CD4-positive, alpha-beta T cell (primary cell): ENCODE measurements at regions not wholly inside any gene's neighbourhood (a gene's known extent, or its start where the extent isn't known, plus 50 kb on each side); places are given as distances from the start of the nearest gene placed in this dataset.

ENCODE experiments used
- ATAC-seq: fragments of 200-7000 bp; cut with Tn5 transposase; one replicate; pipeline ENCODE4 v1.10.0; 2022; ENCODE audit warnings: mild to moderate bottlenecking; ENCODE audit not compliant: poor library complexity
- CTCF ChIA-PET: fragments of 350-600 bp; sonication (Branson Sonifier 250); formaldehyde crosslinking; loops from one replicate; lab custom pipeline; 2021; ENCODE audit warnings: antibody characterized with exemption, inconsistent platforms; lab: Charles Lee
- POLR2A ChIA-PET: fragments of 350-600 bp; sonication (Branson Sonifier 250); formaldehyde crosslinking; loops from one replicate; lab custom pipeline; 2021; ENCODE audit warnings: antibody characterized with exemption, inconsistent platforms; lab: Charles Lee
- DNase-seq, 14 experiments: peaks; one replicate each; pipeline ENCODE4 v3.0.0-alpha.2; 2013 to 2020; ENCODE audit warnings: mixed read lengths in 2 of 14
- H3K27ac ChIP-seq, 2 donors: one replicate each; pipeline versions ENCODE4 v1.5.1 to v1.7.0; 2013; ENCODE audit warnings: low read length in 2 of 2, low read depth in 1 of 2, mild to moderate bottlenecking in 1 of 2
- H3K27me3 ChIP-seq, 2 experiments: 1 replicate in 1 of 2; 2 replicates in 1 of 2; pipeline versions ENCODE4 v1.6.1 to v1.7.0; 2013; ENCODE audit warnings: low read length in 2 of 2, control low read depth in 1 of 2, mild to moderate bottlenecking in 1 of 2, moderate library complexity in 1 of 2; ENCODE audit not compliant: insufficient read depth in 2 of 2, control insufficient read depth in 1 of 2
- H3K36me3 ChIP-seq: one replicate; pipeline ENCODE4 v1.6.1; 2013; ENCODE audit warnings: low read length, control low read depth; ENCODE audit not compliant: insufficient read depth
- H3K4me1 ChIP-seq: one replicate; pipeline ENCODE4 v1.6.1; 2013; ENCODE audit warnings: low read length, control low read depth; ENCODE audit not compliant: insufficient read depth
- H3K4me3 ChIP-seq: one replicate; pipeline ENCODE4 v1.5.1; 2013; ENCODE audit warnings: mild to moderate bottlenecking, low read length, moderate library complexity
- H3K9me3 ChIP-seq, 2 experiments: 1 replicate in 1 of 2; 2 replicates in 1 of 2; pipeline versions ENCODE4 v1.6.1 to v1.7.0; 2013; ENCODE audit warnings: low read length in 2 of 2, mild to moderate bottlenecking in 2 of 2, control low read depth in 1 of 2, moderate library complexity in 1 of 2; ENCODE audit not compliant: control insufficient read depth in 1 of 2, insufficient read depth in 1 of 2
- H3K27ac Mint-ChIP-seq: one replicate; pipeline ENCODE4 v1.8.0; 2020; ENCODE audit warnings: mixed read lengths
- H3K27me3 Mint-ChIP-seq: one replicate; pipeline ENCODE4 v1.8.0; 2021; ENCODE audit warnings: mixed read lengths
- H3K36me3 Mint-ChIP-seq: one replicate; pipeline ENCODE4 v1.8.0; 2021; ENCODE audit warnings: low read depth, mixed read lengths
- H3K4me1 Mint-ChIP-seq: one replicate; pipeline ENCODE4 v1.8.0; 2021; ENCODE audit warnings: low read depth, mixed read lengths
- H3K4me3 Mint-ChIP-seq: one replicate; pipeline ENCODE4 v1.8.0; 2020; ENCODE audit warnings: mild to moderate bottlenecking, mixed read lengths
- H3K9me3 Mint-ChIP-seq: one replicate; pipeline ENCODE4 v1.8.0; 2020; ENCODE audit warnings: mixed read lengths
- CTCF ChIP-seq: fragments of 200-600 bp; IDR thresholded peaks from one replicate; pipeline ENCODE4 v1.8.0; 2022; ENCODE audit warnings: antibody characterized with exemption, mild to moderate bottlenecking
- intact Hi-C, 2 experiments: fragments of 100-400 bp; cut with DNase I in 1 of 2; cut with micrococcal nuclease in 1 of 2; formaldehyde crosslinking; loops; one replicate each; pipeline versions ENCODE4 v1.15.1 to v1.9.0; 2023 to 2025; cut with DNase I, micrococcal nuclease

DNA sequence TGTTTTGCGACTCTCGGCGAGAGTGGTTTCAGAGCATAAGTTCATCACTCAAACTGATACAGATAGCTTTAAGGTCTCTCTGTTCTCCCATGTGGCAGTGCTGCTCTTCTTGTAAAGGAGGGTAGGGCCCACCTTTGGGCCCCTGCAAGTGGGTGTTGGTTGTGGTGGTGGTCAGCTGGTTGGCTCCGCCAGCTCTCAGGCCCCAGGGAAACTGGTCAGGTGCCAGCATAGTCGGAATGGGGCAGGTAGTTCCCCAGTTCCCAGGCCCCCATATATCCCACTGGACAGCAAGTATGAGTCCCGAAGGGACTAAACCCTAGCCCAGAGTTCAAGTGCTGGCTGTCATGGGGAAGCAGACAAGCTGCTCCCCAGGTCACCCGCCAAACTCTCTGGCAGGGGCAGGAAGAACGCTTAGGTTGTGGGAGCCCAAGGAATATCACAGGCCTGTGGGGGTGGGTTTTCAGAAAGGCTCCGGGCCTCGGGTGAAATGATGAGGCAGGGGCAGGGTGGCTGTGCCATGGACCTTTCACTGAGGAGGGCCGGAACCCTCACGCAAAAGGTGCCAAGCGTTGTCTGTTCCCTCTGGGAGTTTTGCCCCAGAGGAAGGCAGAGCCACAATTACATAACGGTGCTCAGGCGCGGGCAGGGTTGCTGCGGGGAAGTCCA lies 185.1 kb downstream of the EFHB start:
- no peak overlapping the region for H3K4me3 Mint-ChIP-seq
- CTCF ChIA-PET, result no interaction called here
- Histone ChIP-seq H3K4me3 (no peak overlapping the region), H3K4me1 (no peaks in the 10 kb centered on the region), H3K9me3 (peaks cover 0 to 14% of the 10 kb centered on the region in 2 experiments), H3K27me3 (no peaks in the 10 kb centered on the region), H3K36me3 (no peaks in the 10 kb centered on the region), H3K27ac (no peak overlapping the region)
- H3K27ac Mint-ChIP-seq, result no peak overlapping the region
- intact Hi-C loops, result no loop called here
- DNase-seq (no peak), ATAC-seq (no peak)
- POLR2A ChIA-PET, result no interaction called here
- no peaks in the 10 kb centered on the region for H3K36me3 Mint-ChIP-seq
- H3K27me3 Mint-ChIP-seq, result no peaks in the 10 kb centered on the region
- TF ChIP-seq CTCF, result no peak
- no peaks in the 10 kb centered on the region for H3K4me1 Mint-ChIP-seq
- peaks cover 12% of the 10 kb centered on the region for H3K9me3 Mint-ChIP-seq

- no peak overlapping the region for H3K4me3 Mint-ChIP-seq
- no peaks in the 10 kb centered on the region for H3K36me3 Mint-ChIP-seq
- H3K27ac Mint-ChIP-seq, result no peak overlapping the region
- no peaks in the 10 kb centered on the region for H3K36me3 ChIP-seq
- intact Hi-C loops, result no loop called here
- POLR2A ChIA-PET, result no interaction called here
- H3K9me3 ChIP-seq, result peaks cover 0 to 6% of the 10 kb centered on the region in 2 experiments
- DNase-seq (no peak), ATAC-seq (no peak)
- peaks cover under 1% of the 10 kb centered on the region for H3K27me3 Mint-ChIP-seq
- CTCF ChIA-PET, result no interaction called here
- H3K27me3 ChIP-seq, result no peaks in the 10 kb centered on the region
- no peak overlapping the region for H3K27ac ChIP-seq
- no peak for TF ChIP-seq CTCF
- H3K9me3 Mint-ChIP-seq, result peaks cover 4% of the 10 kb centered on the region
- no peaks in the 10 kb centered on the region for H3K4me1 ChIP-seq
- H3K4me1 Mint-ChIP-seq, result no peaks in the 10 kb centered on the region
- H3K4me3 ChIP-seq, result no peak overlapping the region
These were observed 190.0 kb downstream of the EFHB start for GRCh38 chr3:19744047-19744446.

DNA sequence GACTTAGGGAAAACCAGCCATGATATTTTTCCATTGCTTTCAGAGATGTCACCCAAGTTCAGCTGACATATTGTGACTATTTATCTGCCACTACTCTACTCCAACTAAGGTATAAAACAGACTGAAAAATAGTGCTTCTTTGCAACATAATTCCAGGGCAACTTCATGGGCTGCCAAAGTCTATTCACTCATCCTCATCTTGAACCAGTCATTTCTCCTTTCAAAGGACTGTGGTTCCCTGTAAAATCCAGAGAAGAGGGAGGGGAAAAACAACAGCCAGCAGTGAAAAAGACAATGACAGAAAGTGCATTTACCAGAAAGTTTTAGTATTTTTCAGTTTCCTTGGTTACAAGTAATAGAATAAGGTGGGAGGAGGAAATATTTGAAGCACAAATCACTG lies 191.1 kb downstream of the EFHB start:
- Histone ChIP-seq H3K9me3 (no peaks in the 10 kb centered on the region), H3K27me3 (no peaks in the 10 kb centered on the region), H3K4me1 (no peaks in the 10 kb centered on the region), H3K4me3 (no peak overlapping the region), H3K27ac (no peak overlapping the region), H3K36me3 (no peaks in the 10 kb centered on the region)
- ATAC-seq, result no peak
- intact Hi-C loops, result no loop called here
- Mint-ChIP-seq H3K36me3 (no peaks in the 10 kb centered on the region), H3K4me1 (no peaks in the 10 kb centered on the region), H3K27me3 (peaks cover 5% of the 10 kb centered on the region), H3K4me3 (no peak overlapping the region), H3K27ac (no peak overlapping the region), H3K9me3 (peaks cover 4% of the 10 kb centered on the region)
- CTCF ChIA-PET, result no interaction called here
- no peak for DNase-seq
- POLR2A ChIA-PET, result no interaction called here
- no peak for TF ChIP-seq CTCF
